Fibroblast of lung (primary cell): ENCODE measurements at regions not wholly inside any gene's neighbourhood (a gene's known extent, or its start where the extent isn't known, plus 50 kb on each side); places are given as distances from the start of the nearest gene placed in this dataset.

Experiments
- CTCF ChIP-seq, 2 donors: IDR thresholded peaks in 1 of 2; conservative IDR thresholded peaks in 1 of 2; 1 replicate in 1 of 2; 2 replicates in 1 of 2; pipeline ENCODE4 v1.5.1; 2011 to 2012; ENCODE audit warnings: low read length in 2 of 2, control low read depth in 1 of 2, inconsistent platforms in 1 of 2, low read depth in 1 of 2, mild to moderate bottlenecking in 1 of 2
- EZH2 ChIP-seq: IDR thresholded peaks from 2 replicates; pipeline ENCODE4 v1.5.1; 2012; ENCODE audit warnings: low read length, control low read depth, mild to moderate bottlenecking; ENCODE audit errors: missing control alignments

- TF ChIP-seq CTCF (conservative IDR thresholded peaks at IDR 0.05 in 1 of 2, IDR thresholded peaks at IDR 0.05 in 1 of 2; ENCODE audit: low read depth in 1 of 2, low read length in 2 of 2) (no peak), EZH2 (no peak)
Observed at GRCh38 chr4:52431869-52432268, 227.2 kb downstream of the USP46 start.
